B cell (primary cell): ENCODE measurements at regions not wholly inside any gene's neighbourhood (a gene's known extent, or its start where the extent isn't known, plus 50 kb on each side); places are given as distances from the start of the nearest gene placed in this dataset.

Source experiments
- CTCF ChIP-seq: fragments of 200-600 bp; IDR thresholded peaks from one replicate; pipeline ENCODE4 v1.8.0; 2022; ENCODE audit warnings: antibody characterized with exemption, mild to moderate bottlenecking
- EZH2 ChIP-seq: IDR thresholded peaks from 2 replicates; pipeline ENCODE4 v1.6.1; 2012; ENCODE audit warnings: borderline replicate concordance, low read depth, mild to moderate bottlenecking, moderate library complexity, low read length; ENCODE audit not compliant: insufficient read depth, poor library complexity, severe bottlenecking

DNA sequence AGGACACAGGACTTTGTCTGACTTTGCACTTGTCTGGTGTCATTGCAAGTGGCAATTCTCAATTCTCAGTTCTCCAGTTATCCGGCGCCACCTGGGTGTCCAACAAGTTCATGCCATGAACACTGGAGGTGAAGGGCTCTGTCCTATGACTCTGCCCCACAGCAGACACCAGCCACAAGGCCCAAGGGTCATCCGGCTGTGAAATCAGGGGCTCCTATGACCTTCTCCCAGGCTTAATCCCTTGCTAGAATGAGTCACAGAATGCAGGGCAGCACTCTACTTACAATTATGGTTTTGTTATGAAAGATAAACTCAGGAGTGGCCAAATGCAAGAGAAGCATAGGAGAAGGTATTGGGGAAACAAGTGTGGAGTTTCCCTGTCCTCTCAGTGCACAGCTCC is 392.0 kb downstream of the GADD45G start:
- TF ChIP-seq CTCF (no peak), EZH2 (no peak)
